C1 segment of cervical spinal cord (tissue), 14 donors: ENCODE measurements at regions not wholly inside any gene's neighbourhood (a gene's known extent, or its start where the extent isn't known, plus 50 kb on each side); places are given as distances from the start of the nearest gene placed in this dataset.

ENCODE experiments used
- DNase-seq, 14 donors: peaks; one replicate each; lab custom pipeline; 2025; lab: John Stamatoyannopoulos, UW

- DNase-seq, result no peak
Observed at GRCh38 chr7:35450456-35451214, 196.7 kb upstream of the TBX20 start.

DNA sequence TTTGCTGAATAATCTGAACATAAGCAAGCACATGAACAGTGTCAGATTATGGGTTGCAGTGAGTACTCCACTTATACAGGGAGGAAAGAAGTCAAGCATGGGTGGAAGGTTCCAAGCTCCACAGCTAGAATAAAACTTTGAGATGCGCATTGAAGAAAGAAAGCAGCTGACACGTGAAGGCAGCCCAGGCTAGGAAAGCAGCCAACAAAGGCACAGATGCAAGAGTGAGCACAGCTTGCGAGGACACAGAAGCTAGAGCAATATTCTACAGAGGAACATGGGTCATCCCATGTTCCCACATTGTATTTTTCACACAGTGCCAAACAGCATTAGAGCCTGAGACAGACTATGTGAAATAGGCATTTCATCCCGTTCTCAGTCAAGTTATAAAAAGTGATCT is 194.6 kb upstream of the TBX20 start:
- no peak for DNase-seq

DNA sequence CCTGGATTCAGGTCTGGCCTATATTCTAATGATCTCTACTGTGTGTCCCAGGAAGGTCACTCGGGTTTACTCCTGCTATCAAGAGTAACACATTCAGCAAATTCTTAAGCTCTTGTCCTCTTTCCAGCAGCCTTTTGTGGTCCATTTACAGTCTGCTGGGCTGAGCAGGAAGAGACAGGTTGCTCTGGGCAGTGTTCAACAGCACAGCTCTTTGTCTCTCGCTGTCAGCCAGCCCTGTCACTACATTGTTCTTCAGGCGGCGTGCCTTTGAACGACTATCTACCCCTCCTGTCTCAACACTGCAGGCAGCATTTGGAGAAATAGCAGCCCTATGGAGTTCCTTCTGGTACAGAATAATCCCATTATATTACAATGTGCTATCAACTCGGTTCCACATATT is 192.2 kb upstream of the TBX20 start:
- no peak for DNase-seq

- no peak for DNase-seq
Observed at GRCh38 chr7:35437619-35438275, 183.8 kb upstream of the TBX20 start.

GRCh38 chr7:35436452-35436851 is 182.6 kb upstream of the TBX20 start:
- DNase-seq, result no peak

DNA sequence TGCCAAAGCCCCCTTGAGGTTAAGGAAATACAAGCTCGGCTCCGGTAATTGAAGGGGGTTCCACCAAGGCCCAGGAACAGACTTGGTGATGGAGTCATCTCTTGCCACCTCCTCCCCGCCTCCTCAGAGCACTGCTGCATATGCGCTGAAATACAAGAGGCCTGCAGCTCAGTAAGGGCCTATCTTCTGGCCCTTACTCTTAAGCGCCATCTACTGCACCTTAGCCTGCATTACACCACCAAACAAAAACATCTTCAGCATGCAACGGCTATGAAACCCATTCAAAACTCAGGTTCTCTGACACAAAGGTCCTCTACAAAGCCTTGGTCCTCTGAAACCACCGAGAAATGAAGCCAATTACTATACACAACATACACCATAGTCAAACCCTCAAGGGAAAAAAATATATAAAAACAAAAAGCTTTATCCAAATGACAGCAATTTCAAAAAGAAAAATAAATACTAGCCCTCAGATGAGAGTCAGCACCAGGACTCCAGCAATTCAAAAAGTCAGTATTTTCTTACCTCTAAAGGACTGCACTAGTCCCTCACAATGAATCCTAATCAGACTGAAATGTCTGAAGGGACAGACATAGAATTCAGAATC is 176.8 kb upstream of the TBX20 start:
- no peak for DNase-seq

GRCh38 chr7:35424869-35425495 is 171.1 kb upstream of the TBX20 start:
- DNase-seq, result peak in 2 of 14 donors; percentile 4 to 14

GRCh38 chr7:35424440-35424839 is 170.5 kb upstream of the TBX20 start:
- no peak for DNase-seq

GRCh38 chr7:35422715-35423114 is 168.8 kb upstream of the TBX20 start:
- no peak for DNase-seq

- no peak for DNase-seq
Observed at GRCh38 chr7:35420656-35421055, 166.8 kb upstream of the TBX20 start.

DNA sequence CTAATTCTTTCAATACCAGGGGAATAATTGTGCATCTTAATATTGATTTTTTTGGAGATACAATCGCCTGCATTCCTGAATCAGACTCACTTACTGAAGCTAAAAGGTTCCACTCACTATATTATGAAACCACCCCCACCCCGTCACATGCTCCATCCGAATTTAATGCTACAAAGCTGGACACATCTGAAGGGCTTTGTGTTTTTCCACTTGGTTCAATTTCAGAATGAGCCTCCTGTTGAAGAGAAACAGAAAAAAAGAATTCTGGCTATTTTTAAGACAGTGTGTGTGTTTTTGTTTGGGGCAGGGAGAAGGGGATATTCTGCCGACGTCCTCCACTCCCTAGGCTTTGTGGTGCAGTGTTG is 165.5 kb upstream of the TBX20 start:
- DNase-seq, result no peak

DNA sequence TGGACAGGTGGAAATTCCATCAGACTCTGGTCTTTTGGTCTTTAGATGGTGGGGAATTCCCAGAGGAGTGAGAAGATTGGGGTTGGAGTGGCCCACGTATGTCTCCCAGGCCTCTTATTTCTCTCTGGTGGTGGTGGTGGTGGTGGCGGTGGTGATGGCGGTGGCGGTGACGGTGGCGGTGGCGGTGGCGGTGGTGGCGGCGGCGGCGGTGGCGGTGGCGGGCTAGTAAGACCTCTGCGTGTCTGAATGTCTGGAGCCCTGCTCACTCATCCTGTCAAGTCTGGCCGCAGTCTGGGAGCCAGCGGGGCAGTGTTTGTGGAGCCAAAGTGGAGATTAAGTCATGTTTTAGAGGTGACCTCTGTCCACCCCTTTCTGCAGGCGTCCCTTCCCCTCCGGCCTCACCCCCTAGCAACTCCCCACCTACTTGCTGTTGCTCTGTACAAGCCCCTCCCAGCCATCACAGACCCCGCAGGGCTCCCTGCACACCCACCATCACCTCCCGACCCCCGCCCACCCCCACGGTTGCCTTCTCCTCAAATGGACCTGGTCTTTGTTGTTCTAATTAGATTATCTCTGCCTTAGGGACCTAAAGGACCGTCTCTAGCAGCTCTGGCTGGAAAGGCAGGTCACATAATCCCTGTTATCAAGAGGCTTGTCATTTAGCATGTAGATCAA is 165.0 kb upstream of the TBX20 start:
- no peak for DNase-seq

- DNase-seq, result no peak
Observed at GRCh38 chr7:35416568-35416967, 162.7 kb upstream of the TBX20 start.

- no peak for DNase-seq
Observed at GRCh38 chr7:35415411-35415822, 161.5 kb upstream of the TBX20 start.

DNA sequence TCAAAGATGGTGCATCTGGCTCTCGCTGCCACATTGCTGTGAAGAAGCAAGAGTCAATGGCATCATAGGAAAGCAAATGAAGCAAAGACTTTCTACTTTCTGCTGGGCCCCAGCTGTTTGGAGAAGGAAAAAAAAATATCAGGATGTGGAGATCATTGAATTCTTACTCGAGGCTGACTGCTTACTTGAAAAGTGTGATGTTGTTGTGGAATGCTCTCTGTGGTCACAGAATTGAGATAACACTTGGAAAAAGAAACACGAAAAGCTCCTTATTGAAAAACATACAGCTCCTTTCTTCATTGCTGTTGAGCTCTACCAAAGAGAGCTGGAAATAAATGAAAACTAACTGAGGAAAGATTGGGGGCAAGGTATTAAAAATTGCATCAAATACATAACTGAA is 157.4 kb upstream of the TBX20 start:
- no peak for DNase-seq

GRCh38 chr7:35405461-35405860 is 151.6 kb upstream of the TBX20 start:
- no peak for DNase-seq

GRCh38 chr7:35401217-35401879 is 147.4 kb upstream of the TBX20 start:
- DNase-seq, result no peak

DNA sequence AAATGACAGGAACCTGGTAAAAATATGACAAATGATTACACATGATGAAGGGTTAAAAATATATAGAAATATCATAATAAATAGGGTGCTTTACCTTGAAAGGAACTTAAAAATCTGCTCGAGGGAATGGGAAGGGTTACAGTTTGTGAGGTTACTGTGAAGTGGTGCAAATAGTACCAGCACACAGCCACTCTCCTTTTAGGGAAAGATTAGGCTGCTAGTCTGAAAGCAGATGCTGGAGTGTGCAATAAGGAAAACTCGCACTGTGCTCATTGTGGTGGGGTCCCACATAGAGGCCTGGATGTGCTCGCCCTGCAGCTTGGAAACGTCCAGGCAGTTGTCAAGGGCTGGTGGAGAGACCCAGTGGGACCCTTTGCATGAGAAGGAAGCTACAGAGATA is 145.9 kb upstream of the TBX20 start:
- DNase-seq, result no peak

GRCh38 chr7:35399216-35399615 is 145.3 kb upstream of the TBX20 start:
- no peak for DNase-seq

DNA sequence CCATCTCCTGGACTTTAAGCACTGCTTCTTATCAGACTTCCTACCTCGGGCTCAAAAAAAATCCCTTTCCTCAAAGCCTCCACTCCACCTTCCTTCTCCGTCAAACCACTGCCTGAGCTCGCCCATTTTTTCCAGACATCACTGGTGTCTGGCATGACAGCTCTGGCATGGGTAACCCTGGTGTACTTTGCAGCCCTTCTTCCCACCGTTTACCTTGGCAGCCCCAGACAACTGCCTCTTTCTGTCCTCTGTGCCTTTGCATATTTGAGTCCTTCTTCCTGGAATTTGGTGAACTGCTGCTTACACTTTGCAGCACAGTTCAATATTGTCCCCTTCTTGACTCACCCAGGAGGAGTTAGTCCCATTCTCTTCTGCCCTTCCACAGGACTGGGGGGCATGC is 144.6 kb upstream of the TBX20 start:
- no peak for DNase-seq

DNA sequence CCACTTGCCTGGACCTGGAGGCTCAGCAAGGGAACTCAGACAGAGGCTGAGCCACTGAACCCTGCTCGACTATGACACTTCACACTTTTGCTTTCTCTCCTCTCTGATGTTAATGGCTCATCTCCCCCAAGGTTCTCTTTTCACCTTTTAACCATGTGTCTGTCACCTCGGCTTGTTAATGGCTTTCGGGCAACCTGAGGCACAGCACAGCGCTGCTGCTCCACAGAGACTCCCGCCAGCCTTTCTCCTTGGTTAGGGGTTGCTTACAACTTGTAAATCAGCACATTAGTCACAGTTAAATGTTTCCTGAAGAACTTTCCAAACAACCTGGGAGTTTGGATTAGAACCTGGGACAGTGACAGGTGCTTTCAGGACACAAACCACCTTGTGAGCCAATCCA is 136.2 kb upstream of the TBX20 start:
- no peak for DNase-seq

DNA sequence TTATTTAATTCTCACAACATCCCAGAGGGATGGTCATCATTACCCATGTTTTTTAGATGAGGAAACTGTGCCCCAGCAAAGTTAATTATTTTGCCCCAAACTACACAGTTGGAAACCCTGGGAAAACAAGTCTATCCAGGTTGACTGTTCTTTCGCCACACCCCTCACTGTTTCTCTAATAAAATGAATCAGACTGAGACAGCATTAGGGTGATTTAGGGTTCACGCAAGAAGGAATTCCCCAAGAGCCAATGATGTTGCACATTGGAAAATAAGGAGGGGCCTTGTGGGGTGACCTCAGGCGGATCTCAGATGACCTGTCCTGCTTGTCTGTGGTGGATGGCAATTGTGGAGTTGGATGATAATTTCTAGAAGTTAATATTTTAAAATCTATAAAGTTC is 135.7 kb upstream of the TBX20 start:
- DNase-seq, result no peak
